Activated CD4-positive, alpha-beta T cell treated with anti-CD3 and anti-CD28 coated beads, Interleukin-2, amount 50 U/mL, for 16 hours (primary cell): ENCODE measurements at regions not wholly inside any gene's neighbourhood (a gene's known extent, or its start where the extent isn't known, plus 50 kb on each side); places are given as distances from the start of the nearest gene placed in this dataset.

Experiments
- DNase-seq: peaks from one replicate; pipeline ENCODE4 v3.0.0-alpha.2; 2020

DNA sequence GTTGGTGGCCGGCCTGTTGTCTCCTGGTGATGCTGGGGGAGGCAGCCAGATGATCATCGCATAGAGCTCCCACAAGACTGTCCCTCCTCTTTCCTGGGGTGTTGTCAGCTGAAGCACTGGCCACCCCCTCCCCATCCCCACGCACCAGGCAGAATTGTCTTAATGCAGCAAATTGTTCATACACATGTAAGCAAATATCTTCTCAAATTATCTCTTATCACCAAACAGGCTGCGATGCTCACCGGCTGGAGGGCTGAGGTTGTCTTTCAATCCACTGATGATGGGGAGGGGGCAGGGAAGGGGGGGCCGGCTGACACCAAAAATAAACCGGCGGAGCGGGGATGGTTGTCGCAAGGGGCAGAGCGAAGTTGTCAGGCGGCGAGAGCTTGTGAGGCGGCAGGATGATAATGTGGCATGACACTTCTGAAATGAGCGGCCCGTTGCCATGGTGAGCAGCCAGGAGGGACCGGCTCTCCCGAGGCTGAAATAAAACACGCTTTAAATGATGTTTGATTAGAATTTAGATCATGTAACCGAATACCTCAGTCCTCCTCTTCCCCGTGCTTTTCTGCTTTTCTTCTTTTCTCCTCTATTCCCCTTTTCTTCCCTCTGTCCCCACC, 59.8 kb downstream of the MRM1 start:
- DNase-seq = no peak

DNA sequence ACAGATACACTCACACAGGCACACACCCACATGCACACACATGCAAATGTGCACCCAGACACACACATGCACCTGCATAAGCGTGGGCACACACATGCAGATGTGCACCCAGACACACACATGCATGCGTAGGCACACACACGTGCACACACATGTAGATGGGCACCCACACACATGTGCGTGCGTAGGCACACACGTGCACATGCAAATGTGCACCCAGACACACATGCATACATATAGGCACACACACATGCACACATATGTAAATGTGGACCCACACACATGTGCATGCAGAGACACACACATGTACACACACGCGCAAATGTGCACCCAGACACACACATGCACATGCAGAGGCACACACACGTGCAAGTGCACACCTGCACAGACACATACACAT, 60.3 kb downstream of the MRM1 start:
- no peak for DNase-seq

GRCh38 chr17:36665417-36665816, 64.0 kb downstream of the MRM1 start:
- DNase-seq = no peak

DNA sequence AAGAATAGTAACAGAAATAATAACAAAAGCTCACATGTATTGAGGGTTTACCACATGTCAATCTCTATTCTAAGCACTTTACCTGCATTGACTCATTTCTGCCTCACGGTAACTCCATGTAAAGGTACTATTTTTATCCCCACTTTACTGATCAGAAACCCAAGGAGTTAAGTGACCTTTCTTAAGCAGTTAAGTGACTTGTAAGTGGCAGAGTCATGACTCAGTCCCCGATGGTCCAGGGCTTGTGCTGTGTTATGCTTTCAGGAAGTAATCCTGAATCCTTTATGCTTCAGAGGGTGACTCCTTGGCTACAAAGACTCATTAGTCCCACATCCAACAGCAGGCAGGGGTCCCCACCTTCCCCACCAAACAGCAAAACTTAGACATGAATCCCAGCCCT, 66.5 kb downstream of the MRM1 start:
- no peak for DNase-seq

GRCh38 chr17:36668824-36669223, 67.4 kb downstream of the MRM1 start:
- DNase-seq = no peak

- no peak for DNase-seq
These were observed 69.8 kb downstream of the MRM1 start for GRCh38 chr17:36671144-36671543.

- DNase-seq = no peak
These were observed 71.1 kb downstream of the MRM1 start for GRCh38 chr17:36672403-36672918.

DNA sequence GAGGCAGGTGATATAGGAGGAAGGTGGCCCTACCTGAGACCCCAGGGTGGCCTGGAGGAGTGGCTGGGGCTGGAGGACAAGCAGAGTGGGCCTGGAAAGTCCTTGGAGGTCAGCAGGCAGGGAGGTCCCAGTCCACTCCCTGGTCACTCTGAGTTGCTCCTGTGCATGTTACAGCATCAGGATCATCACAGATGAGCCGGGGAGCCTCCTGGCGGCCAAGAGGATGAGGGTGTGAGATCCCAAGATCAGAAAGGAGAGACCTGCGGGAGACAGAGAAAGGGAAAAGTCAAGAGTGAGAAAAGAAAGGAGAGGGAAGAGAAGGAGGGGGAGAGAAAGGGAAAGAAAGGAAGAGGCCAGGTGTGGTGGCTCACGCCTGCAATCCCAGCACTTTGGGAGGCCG, 71.7 kb downstream of the MRM1 start:
- no peak for DNase-seq

GRCh38 chr17:36673637-36674277, 72.4 kb downstream of the MRM1 start:
- peak; percentile 24 for DNase-seq

GRCh38 chr17:36674278-36674650, 72.9 kb downstream of the MRM1 start:
- peak; percentile 79 for DNase-seq

GRCh38 chr17:36675250-36675649, 73.9 kb downstream of the MRM1 start:
- DNase-seq = peak; percentile 49

- DNase-seq = peak; percentile 12
These were observed 74.4 kb downstream of the MRM1 start for GRCh38 chr17:36675786-36676185.

DNA sequence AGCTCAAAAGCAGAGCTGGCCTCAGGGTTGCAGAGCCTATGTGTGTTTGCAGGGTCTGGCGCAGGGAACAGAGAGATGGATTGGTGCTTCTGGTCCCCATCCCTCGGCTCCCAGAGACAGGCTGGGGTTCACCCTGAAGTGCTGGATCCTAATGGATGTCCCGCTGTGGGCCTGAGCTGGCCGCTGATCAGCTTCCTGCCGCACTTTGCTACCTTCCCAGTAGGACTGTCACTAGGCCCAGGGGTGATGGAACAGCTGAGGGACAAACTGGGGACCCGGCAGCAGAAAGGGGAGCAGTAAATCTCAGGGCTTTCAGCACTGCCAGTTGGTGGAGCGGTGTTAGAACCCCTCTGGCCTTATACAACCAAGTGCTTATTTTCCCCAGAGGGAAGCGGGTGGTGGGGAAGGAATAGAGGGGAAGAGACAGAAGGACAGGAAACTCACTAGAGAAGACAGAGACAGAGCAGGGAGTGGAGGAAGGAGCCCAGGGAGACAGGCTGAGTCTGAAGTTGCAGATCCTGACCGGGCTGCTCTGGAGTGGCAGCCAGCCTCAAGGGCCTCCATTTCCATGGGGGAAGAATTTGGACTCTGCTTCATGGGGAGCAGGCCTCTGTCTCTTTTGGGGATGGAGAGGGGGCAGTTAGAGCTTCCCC, 78.6 kb downstream of the MRM1 start:
- no peak for DNase-seq

GRCh38 chr17:36680701-36681202, 79.4 kb downstream of the MRM1 start:
- DNase-seq = no peak

- DNase-seq = no peak
These were observed 81.4 kb downstream of the MRM1 start for GRCh38 chr17:36682773-36683172.

- no peak for DNase-seq
These were observed 82.0 kb downstream of the MRM1 start for GRCh38 chr17:36683387-36683786.

- no peak for DNase-seq
These were observed 82.8 kb downstream of the MRM1 start for GRCh38 chr17:36684134-36684533.

- DNase-seq = no peak
These were observed 84.8 kb downstream of the MRM1 start for GRCh38 chr17:36686123-36686669.

GRCh38 chr17:36687736-36688135, 86.4 kb downstream of the MRM1 start:
- no peak for DNase-seq

DNA sequence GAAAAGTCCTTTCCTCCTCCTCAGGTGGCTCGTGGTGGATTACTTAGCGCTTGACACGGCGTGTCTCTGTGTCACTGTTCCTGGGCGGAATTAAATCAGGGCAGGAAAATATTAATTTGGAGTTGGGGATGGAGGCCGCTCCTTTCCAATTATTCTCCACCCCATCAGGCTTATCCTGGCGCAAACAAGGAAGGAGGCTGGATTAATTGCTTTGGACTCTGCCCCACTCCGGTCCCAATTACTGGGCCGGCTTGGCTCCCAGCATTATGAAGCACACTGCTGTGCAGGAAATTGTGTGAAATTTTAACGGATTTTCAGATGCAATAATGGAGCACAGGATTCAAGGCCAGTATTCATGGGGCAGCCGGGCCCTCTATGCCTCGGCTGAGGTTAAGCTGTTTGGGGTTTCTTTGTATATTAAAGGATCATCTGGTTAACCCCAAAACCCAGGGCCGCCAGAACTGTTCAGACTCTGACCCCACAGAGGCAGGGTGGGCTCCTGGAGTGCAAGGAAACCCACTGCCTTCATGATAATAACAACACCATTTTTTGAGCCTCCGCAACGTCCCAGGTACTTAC, 87.8 kb downstream of the MRM1 start:
- DNase-seq = no peak

DNA sequence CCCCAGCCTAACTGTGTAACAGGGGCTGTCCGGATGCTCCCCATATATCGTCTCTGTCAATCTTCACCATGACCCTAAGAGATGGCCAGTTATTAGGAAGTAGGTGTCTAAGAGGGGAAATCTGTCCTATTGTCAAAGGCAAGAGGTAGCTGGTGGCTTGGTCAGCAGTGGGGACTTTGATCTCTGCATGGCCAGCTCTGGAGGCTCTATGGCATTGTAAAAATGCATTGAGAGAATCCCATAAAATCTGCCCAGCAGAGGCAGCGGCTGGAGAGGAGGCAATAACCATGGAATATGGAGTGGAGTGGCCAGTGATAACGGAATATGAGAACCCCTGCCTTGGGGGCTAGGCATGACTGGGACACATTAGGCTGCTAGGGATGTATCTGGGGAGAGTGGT, 88.8 kb downstream of the MRM1 start:
- DNase-seq = no peak

DNA sequence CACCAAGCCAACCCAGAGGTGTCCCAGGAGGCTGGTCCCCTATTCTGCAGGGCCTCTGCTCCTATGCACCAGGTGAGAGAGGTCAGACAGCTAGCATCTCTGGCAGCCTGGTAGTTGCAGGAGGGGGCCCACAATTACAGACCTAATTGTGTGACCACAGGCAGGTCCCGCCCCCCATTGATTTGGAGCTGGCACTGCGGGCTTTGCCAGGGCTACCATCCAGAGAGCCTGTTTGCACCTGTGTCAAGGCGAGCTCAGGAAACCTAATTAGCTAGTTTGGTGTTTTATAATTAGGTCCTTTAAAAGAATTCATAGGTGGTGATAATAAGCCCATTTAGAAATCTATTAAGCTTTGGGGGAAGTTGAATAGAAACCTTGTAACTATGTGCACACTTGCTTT, 90.2 kb downstream of the MRM1 start:
- no peak for DNase-seq

DNA sequence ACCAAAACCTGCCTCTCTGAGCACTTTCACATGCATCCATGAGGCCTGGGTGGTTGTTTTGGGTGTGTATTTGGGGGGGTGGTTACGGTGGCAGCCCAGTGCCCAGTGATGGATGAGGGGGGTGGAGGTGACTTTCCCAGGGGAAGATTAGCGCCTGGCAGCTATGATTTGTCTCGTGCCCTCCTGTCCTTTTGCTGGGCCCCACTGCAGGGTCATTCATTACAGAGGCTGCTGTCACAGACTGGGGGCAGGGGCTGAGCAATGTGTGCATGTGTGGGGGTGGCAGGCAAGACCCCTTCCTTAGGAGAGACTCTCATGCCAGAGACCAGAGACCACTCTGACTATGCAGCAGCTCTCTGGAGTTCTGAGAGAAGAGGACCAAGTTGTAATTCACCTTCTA, 93.7 kb downstream of the MRM1 start:
- DNase-seq = no peak
